ENCODE measurements at regions not wholly inside any gene's neighbourhood (a gene's known extent, or its start where the extent isn't known, plus 50 kb on each side); places are given as distances from the start of the nearest gene placed in this dataset.

- no peak for DNase-seq (ENCODE audit: extremely low read depth, low read depth, low spot score)
These were observed 186.1 kb downstream of the HERPUD2 start for GRCh38 chr7:35508623-35509400.

GRCh38 chr7:35505066-35505465 lies 189.9 kb downstream of the HERPUD2 start:
- DNase-seq (ENCODE audit: extremely low read depth, low read depth, low spot score), result no peak

GRCh38 chr7:35504365-35504764 lies 190.6 kb downstream of the HERPUD2 start:
- DNase-seq (ENCODE audit: extremely low read depth, low read depth, low spot score), result no peak

- no peak for DNase-seq (ENCODE audit: extremely low read depth, low read depth, low spot score)
These were observed 193.3 kb downstream of the HERPUD2 start for GRCh38 chr7:35501681-35502080.

GRCh38 chr7:35499226-35499625 lies 195.7 kb downstream of the HERPUD2 start:
- DNase-seq (ENCODE audit: extremely low read depth, low read depth, low spot score), result no peak

- DNase-seq (ENCODE audit: extremely low read depth, low read depth, low spot score), result no peak
These were observed 196.5 kb downstream of the HERPUD2 start for GRCh38 chr7:35498416-35498815.

- no peak for DNase-seq (ENCODE audit: extremely low read depth, low read depth, low spot score)
These were observed 199.1 kb downstream of the HERPUD2 start for GRCh38 chr7:35495844-35496243.

- no peak for DNase-seq (ENCODE audit: extremely low read depth, low read depth, low spot score)
These were observed 199.6 kb downstream of the HERPUD2 start for GRCh38 chr7:35495377-35495776.

- no peak for DNase-seq (ENCODE audit: extremely low read depth, low read depth, low spot score)
These were observed 200.5 kb downstream of the HERPUD2 start for GRCh38 chr7:35494407-35494806.

- no peak for DNase-seq (ENCODE audit: extremely low read depth, low read depth, low spot score)
These were observed 202.3 kb downstream of the HERPUD2 start for GRCh38 chr7:35492451-35493175.

GRCh38 chr7:35491233-35491632 lies 203.7 kb downstream of the HERPUD2 start:
- DNase-seq (ENCODE audit: extremely low read depth, low read depth, low spot score), result no peak

GRCh38 chr7:35487841-35488240 lies 207.1 kb downstream of the HERPUD2 start:
- no peak for DNase-seq (ENCODE audit: extremely low read depth, low read depth, low spot score)

GRCh38 chr7:35487402-35487801 lies 207.5 kb downstream of the HERPUD2 start:
- DNase-seq (ENCODE audit: extremely low read depth, low read depth, low spot score), result no peak

GRCh38 chr7:35485436-35485835 lies 209.5 kb downstream of the HERPUD2 start:
- no peak for DNase-seq (ENCODE audit: extremely low read depth, low read depth, low spot score)

- DNase-seq (ENCODE audit: extremely low read depth, low read depth, low spot score), result no peak
These were observed 211.4 kb downstream of the HERPUD2 start for GRCh38 chr7:35483568-35483967.

GRCh38 chr7:35482231-35482630 lies 212.7 kb downstream of the HERPUD2 start:
- no peak for DNase-seq (ENCODE audit: extremely low read depth, low read depth, low spot score)

GRCh38 chr7:35480806-35481205 lies 214.1 kb downstream of the HERPUD2 start:
- no peak for DNase-seq (ENCODE audit: extremely low read depth, low read depth, low spot score)

- no peak for DNase-seq (ENCODE audit: extremely low read depth, low read depth, low spot score)
These were observed 217.3 kb downstream of the HERPUD2 start for GRCh38 chr7:35477609-35478008.

GRCh38 chr7:35474100-35474499 lies 220.2 kb upstream of the TBX20 start:
- DNase-seq (ENCODE audit: extremely low read depth, low read depth, low spot score), result no peak

- DNase-seq (ENCODE audit: extremely low read depth, low read depth, low spot score), result no peak
These were observed 214.7 kb upstream of the TBX20 start for GRCh38 chr7:35468606-35469005.

- DNase-seq (ENCODE audit: extremely low read depth, low read depth, low spot score), result no peak
These were observed 213.6 kb upstream of the TBX20 start for GRCh38 chr7:35467456-35467978.

GRCh38 chr7:35465791-35466336 lies 212.0 kb upstream of the TBX20 start:
- no peak for DNase-seq (ENCODE audit: extremely low read depth, low read depth, low spot score)

Measured in glomerular endothelial cell (primary cell).